ENCODE measurements at regions not wholly inside any gene's neighbourhood (a gene's known extent, or its start where the extent isn't known, plus 50 kb on each side); places are given as distances from the start of the nearest gene placed in this dataset.

GRCh38 chr5:74409166-74409706 lies 231.3 kb downstream of the ENC1 start:
- TF ChIP-seq CTCF (conservative IDR thresholded peaks at IDR 0.05; ENCODE audit: low read length) (no peak), EZH2phosphoT487 (IDR thresholded peaks at IDR 0.05; ENCODE audit: borderline replicate concordance) (no peak)

Measured in Loucy (cell line).